Astrocyte (in vitro differentiated cells and primary cell): ENCODE measurements at regions not wholly inside any gene's neighbourhood (a gene's known extent, or its start where the extent isn't known, plus 50 kb on each side); places are given as distances from the start of the nearest gene placed in this dataset.

Experiments
- DNase-seq: peaks from one replicate; pipeline ENCODE4 v3.0.0-alpha.2; 2010; ENCODE audit warnings: low read depth
- FAIRE-seq: peaks from 2 replicates; lab custom pipeline; 2011; peaks lifted over from hg19 to GRCh38; lab: Jason Lieb, UNC
- H2AFZ ChIP-seq: 2 replicates; pipeline ENCODE4 v1.6.0; 2012; ENCODE audit warnings: low read depth, low read length, inconsistent platforms
- H3K27ac ChIP-seq: 2 replicates; pipeline ENCODE4 v1.5.1; 2011; ENCODE audit warnings: low read depth, low read length, inconsistent platforms
- H3K27me3 ChIP-seq: 2 replicates; pipeline ENCODE4 v1.6.0; 2011; ENCODE audit warnings: low read length, inconsistent platforms; ENCODE audit not compliant: insufficient read depth
- H3K36me3 ChIP-seq: 2 replicates; pipeline ENCODE4 v1.5.1; 2011; ENCODE audit warnings: low read length, inconsistent platforms; ENCODE audit not compliant: insufficient read depth
- H3K4me1 ChIP-seq: 2 replicates; pipeline ENCODE4 v1.5.1; 2011; ENCODE audit warnings: low read length, inconsistent platforms; ENCODE audit not compliant: insufficient read depth
- H3K4me2 ChIP-seq: 2 replicates; pipeline ENCODE4 v1.6.0; 2012; ENCODE audit warnings: low read length, inconsistent platforms
- H3K4me3 ChIP-seq: 2 replicates; pipeline ENCODE4 v1.5.1; 2011; ENCODE audit warnings: low read depth, mild to moderate bottlenecking, low read length, inconsistent platforms; ENCODE audit not compliant: insufficient read depth
- H3K79me2 ChIP-seq: 2 replicates; pipeline ENCODE4 v1.6.0; 2012; ENCODE audit warnings: mild to moderate bottlenecking, low read length, inconsistent platforms; ENCODE audit not compliant: insufficient read depth
- H3K9ac ChIP-seq: 2 replicates; pipeline ENCODE4 v1.6.0; 2012; ENCODE audit warnings: mild to moderate bottlenecking, low read length, inconsistent platforms
- H3K9me3 ChIP-seq: 2 replicates; pipeline ENCODE4 v1.5.1; 2012; ENCODE audit warnings: low read depth, mild to moderate bottlenecking, low read length, inconsistent platforms; ENCODE audit not compliant: insufficient read depth
- H4K20me1 ChIP-seq: 2 replicates; pipeline ENCODE4 v1.6.0; 2012; ENCODE audit warnings: low read length, inconsistent platforms; ENCODE audit not compliant: insufficient read depth
- H3K27ac Mint-ChIP-seq: one replicate; pipeline ENCODE4 v1.8.0; 2021; ENCODE audit warnings: mild to moderate bottlenecking, mixed read lengths; ENCODE audit not compliant: unreplicated experiment
- H3K27me3 Mint-ChIP-seq: one replicate; pipeline ENCODE4 v1.8.0; 2021; ENCODE audit warnings: low read depth, mixed read lengths; ENCODE audit not compliant: unreplicated experiment
- H3K36me3 Mint-ChIP-seq: one replicate; pipeline ENCODE4 v1.8.0; 2021; ENCODE audit warnings: low read depth, mixed read lengths; ENCODE audit not compliant: unreplicated experiment
- H3K4me1 Mint-ChIP-seq: one replicate; pipeline ENCODE4 v1.8.0; 2021; ENCODE audit warnings: low read depth, mixed read lengths; ENCODE audit not compliant: unreplicated experiment
- H3K4me3 Mint-ChIP-seq: one replicate; pipeline ENCODE4 v1.8.0; 2021; ENCODE audit warnings: mild to moderate bottlenecking, moderate library complexity, mixed read lengths; ENCODE audit not compliant: unreplicated experiment
- H3K9me3 Mint-ChIP-seq: one replicate; pipeline ENCODE4 v1.8.0; 2021; ENCODE audit warnings: mild to moderate bottlenecking, mixed read lengths; ENCODE audit not compliant: unreplicated experiment
- EZH2 ChIP-seq: IDR thresholded peaks from 2 replicates; pipeline ENCODE4 v1.6.1; 2012; ENCODE audit warnings: mild to moderate bottlenecking, low read length, inconsistent platforms; ENCODE audit not compliant: insufficient read depth
- TF ChIP-seq, protein P1 (sequence below): IDR thresholded peaks from 2 replicates; pipeline ENCODE4 v1.5.1; 2011; ENCODE audit warnings: low read depth, mild to moderate bottlenecking, inconsistent platforms, low read length, moderate library complexity; ENCODE audit not compliant: insufficient read depth

GRCh38 chr5:7088849-7089248, 307.1 kb upstream of the ADCY2 start:
- Histone ChIP-seq H3K4me3 (no peak overlapping the region), H3K27ac (no peak overlapping the region), H3K79me2 (no peaks in the 10 kb centered on the region), H3K4me1 (no peaks in the 10 kb centered on the region), H3K4me2 (no peak overlapping the region), H3K9me3 (no peaks in the 10 kb centered on the region), H3K27me3 (no peaks in the 10 kb centered on the region), H2AFZ (no peak overlapping the region), H3K36me3 (no peaks in the 10 kb centered on the region), H4K20me1 (no peaks in the 10 kb centered on the region), H3K9ac (no peak overlapping the region)
- FAIRE-seq (no peak), DNase-seq (no peak)
- no peak for TF ChIP-seq EZH2
- TF ChIP-seq, protein P1, sequence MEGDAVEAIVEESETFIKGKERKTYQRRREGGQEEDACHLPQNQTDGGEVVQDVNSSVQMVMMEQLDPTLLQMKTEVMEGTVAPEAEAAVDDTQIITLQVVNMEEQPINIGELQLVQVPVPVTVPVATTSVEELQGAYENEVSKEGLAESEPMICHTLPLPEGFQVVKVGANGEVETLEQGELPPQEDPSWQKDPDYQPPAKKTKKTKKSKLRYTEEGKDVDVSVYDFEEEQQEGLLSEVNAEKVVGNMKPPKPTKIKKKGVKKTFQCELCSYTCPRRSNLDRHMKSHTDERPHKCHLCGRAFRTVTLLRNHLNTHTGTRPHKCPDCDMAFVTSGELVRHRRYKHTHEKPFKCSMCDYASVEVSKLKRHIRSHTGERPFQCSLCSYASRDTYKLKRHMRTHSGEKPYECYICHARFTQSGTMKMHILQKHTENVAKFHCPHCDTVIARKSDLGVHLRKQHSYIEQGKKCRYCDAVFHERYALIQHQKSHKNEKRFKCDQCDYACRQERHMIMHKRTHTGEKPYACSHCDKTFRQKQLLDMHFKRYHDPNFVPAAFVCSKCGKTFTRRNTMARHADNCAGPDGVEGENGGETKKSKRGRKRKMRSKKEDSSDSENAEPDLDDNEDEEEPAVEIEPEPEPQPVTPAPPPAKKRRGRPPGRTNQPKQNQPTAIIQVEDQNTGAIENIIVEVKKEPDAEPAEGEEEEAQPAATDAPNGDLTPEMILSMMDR: no peak
- peaks cover 2% of the 10 kb centered on the region for H3K27me3 Mint-ChIP-seq
- no peaks in the 10 kb centered on the region for H3K9me3 Mint-ChIP-seq
- H3K4me1 Mint-ChIP-seq: no peaks in the 10 kb centered on the region
- H3K36me3 Mint-ChIP-seq: no peaks in the 10 kb centered on the region
- no peak overlapping the region for H3K4me3 Mint-ChIP-seq
- no peak overlapping the region for H3K27ac Mint-ChIP-seq

GRCh38 chr5:7094626-7095025, 301.3 kb upstream of the ADCY2 start:
- H3K9me3 Mint-ChIP-seq: no peaks in the 10 kb centered on the region
- DNase-seq (no peak), FAIRE-seq (no peak)
- no peak for TF ChIP-seq EZH2
- TF ChIP-seq, protein P1: no peak
- Histone ChIP-seq H3K27ac (no peak overlapping the region), H4K20me1 (no peaks in the 10 kb centered on the region), H3K36me3 (no peaks in the 10 kb centered on the region), H3K79me2 (no peaks in the 10 kb centered on the region), H2AFZ (no peak overlapping the region), H3K27me3 (no peaks in the 10 kb centered on the region), H3K4me1 (no peaks in the 10 kb centered on the region), H3K9me3 (no peaks in the 10 kb centered on the region), H3K9ac (no peak overlapping the region), H3K4me2 (no peak overlapping the region), H3K4me3 (no peak overlapping the region)
- H3K4me1 Mint-ChIP-seq: no peaks in the 10 kb centered on the region
- H3K36me3 Mint-ChIP-seq: no peaks in the 10 kb centered on the region
- peaks cover 9% of the 10 kb centered on the region for H3K27me3 Mint-ChIP-seq
- no peak overlapping the region for H3K27ac Mint-ChIP-seq
- no peak overlapping the region for H3K4me3 Mint-ChIP-seq

GRCh38 chr5:7096294-7096693, 299.6 kb upstream of the ADCY2 start:
- no peak for FAIRE-seq
- no peak overlapping the region for H3K9ac ChIP-seq
- no peak overlapping the region for H3K4me3 ChIP-seq
- Mint-ChIP-seq H3K36me3 (no peaks in the 10 kb centered on the region), H3K9me3 (no peaks in the 10 kb centered on the region), H3K27me3 (peaks cover 14% of the 10 kb centered on the region), H3K4me3 (no peak overlapping the region), H3K4me1 (no peaks in the 10 kb centered on the region), H3K27ac (no peak overlapping the region)
- no peaks in the 10 kb centered on the region for H4K20me1 ChIP-seq
- no peak for TF ChIP-seq EZH2
- TF ChIP-seq, protein P1: no peak
- H3K27me3 ChIP-seq: no peaks in the 10 kb centered on the region
- no peaks in the 10 kb centered on the region for H3K4me1 ChIP-seq
- H3K27ac ChIP-seq: no peak overlapping the region
- no peak overlapping the region for H3K4me2 ChIP-seq
- DNase-seq: no peak
- no peak overlapping the region for H2AFZ ChIP-seq
- no peaks in the 10 kb centered on the region for H3K79me2 ChIP-seq
- no peaks in the 10 kb centered on the region for H3K9me3 ChIP-seq
- no peaks in the 10 kb centered on the region for H3K36me3 ChIP-seq
